IMR-90 (cell line): ENCODE measurements at regions not wholly inside any gene's neighbourhood (a gene's known extent, or its start where the extent isn't known, plus 50 kb on each side); places are given as distances from the start of the nearest gene placed in this dataset.

ENCODE experiments used
- ATAC-seq: fragments of 200-7000 bp; cut with Tn5 transposase; 2 replicates; pipeline ENCODE4 v1.9.1; 2020; ENCODE audit warnings: low read depth, mild to moderate bottlenecking, moderate library complexity
- BruUV-seq: library from RNA; stranded (reverse); fragments of 400-500 nt; replicated peaks from 2 replicates; lab custom pipeline; 2021; lab: Mats Ljungman, UMichigan
- CTCF ChIA-PET: fragments of 300-600 bp; formaldehyde crosslinking; extraction: SDS; loops from one replicate; lab custom pipeline; 2021; ENCODE audit warnings: antibody characterized with exemption; lab: Yijun Ruan, JAX
- POLR2A ChIA-PET: fragments of 300-600 bp; sonication (Branson Sonifier 250); formaldehyde crosslinking; loops from one replicate; lab custom pipeline; 2022; ENCODE audit warnings: antibody characterized with exemption; ENCODE audit not compliant: unreplicated experiment; lab: Charles Lee
- DNase-seq: peaks from one replicate; pipeline ENCODE4 v3.0.0; 2013
- H2AFZ ChIP-seq: replicated peaks from 2 replicates; pipeline ENCODE3; 2013; ENCODE audit warnings: low read length, mild to moderate bottlenecking; ENCODE audit not compliant: poor library complexity
- H2AK5ac ChIP-seq: 2 replicates; pipeline ENCODE4 v1.6.1; 2013; ENCODE audit warnings: low read depth, low read length, inconsistent platforms
- H2AK9ac ChIP-seq: replicated peaks from 2 replicates; pipeline ENCODE3; 2013; ENCODE audit warnings: mild to moderate bottlenecking, low read depth, low read length, moderate library complexity; ENCODE audit not compliant: poor library complexity
- H2BK120ac ChIP-seq: 2 replicates; pipeline ENCODE4 v1.6.1; 2013; ENCODE audit warnings: low read depth, low read length, inconsistent platforms
- H2BK15ac ChIP-seq: 3 replicates; pipeline ENCODE4 v1.6.1; 2013; ENCODE audit warnings: low read depth, low read length, inconsistent platforms
- H2BK20ac ChIP-seq: 2 replicates; pipeline ENCODE4 v1.6.1; 2013; ENCODE audit warnings: low read depth, mild to moderate bottlenecking, inconsistent platforms, low read length, moderate library complexity
- H2BK5ac ChIP-seq: 2 replicates; pipeline ENCODE4 v1.6.1; 2013; ENCODE audit warnings: mild to moderate bottlenecking, low read depth, low read length, inconsistent platforms; ENCODE audit not compliant: poor library complexity, severe bottlenecking
- H3K14ac ChIP-seq: replicated peaks from 2 replicates; pipeline ENCODE4 v1.6.1; 2013; ENCODE audit warnings: low read depth, low read length, inconsistent platforms
- H3K18ac ChIP-seq: 2 replicates; pipeline ENCODE4 v1.6.1; 2013; ENCODE audit warnings: low read depth, low read length, control low read depth
- H3K23ac ChIP-seq: 2 replicates; pipeline ENCODE4 v1.6.1; 2013; ENCODE audit warnings: low read depth, low read length, inconsistent platforms
- H3K27ac ChIP-seq: 2 replicates; pipeline ENCODE4 v1.5.1; 2013; ENCODE audit warnings: mild to moderate bottlenecking, control low read depth, low read length; ENCODE audit not compliant: insufficient read depth
- H3K27me3 ChIP-seq: 2 replicates; pipeline ENCODE4 v1.6.1; 2013; ENCODE audit warnings: low read length; ENCODE audit not compliant: control insufficient read depth, insufficient read depth
- H3K36me3 ChIP-seq: 2 replicates; pipeline ENCODE4 v1.6.1; 2013; ENCODE audit warnings: low read length, mixed read lengths; ENCODE audit not compliant: control insufficient read depth, insufficient read depth
- H3K4ac ChIP-seq: 2 replicates; pipeline ENCODE4 v1.6.1; 2013; ENCODE audit warnings: low read depth, low read length, inconsistent platforms
- H3K4me1 ChIP-seq: 2 replicates; pipeline ENCODE4 v1.6.1; 2013; ENCODE audit warnings: low read length, mixed read lengths; ENCODE audit not compliant: control insufficient read depth, insufficient read depth
- H3K4me2 ChIP-seq: 2 replicates; pipeline ENCODE4 v1.6.1; 2013; ENCODE audit warnings: low read depth, mild to moderate bottlenecking, control low read depth, low read length, moderate library complexity
- H3K4me3 ChIP-seq: 2 replicates; pipeline ENCODE4 v1.5.1; 2013; ENCODE audit warnings: low read depth, mild to moderate bottlenecking, control low read depth, low read length, moderate library complexity; ENCODE audit not compliant: insufficient read depth
- H3K56ac ChIP-seq: 2 replicates; pipeline ENCODE4 v1.6.1; 2013; ENCODE audit warnings: low read length, inconsistent platforms; ENCODE audit not compliant: insufficient read depth; ENCODE audit errors: extremely low read depth
- H3K79me1 ChIP-seq, 2 experiments: 2 replicates each; pipeline ENCODE4 v1.6.1; 2013; ENCODE audit warnings: low read length in 2 of 2, inconsistent platforms in 1 of 2, low read depth in 1 of 2
- H3K9ac ChIP-seq: 2 replicates; pipeline ENCODE4 v1.6.1; 2013; ENCODE audit warnings: low read depth, low read length, control low read depth
- H3K9me1 ChIP-seq: 2 replicates; pipeline ENCODE4 v1.6.1; 2013; ENCODE audit warnings: low read length, inconsistent platforms; ENCODE audit not compliant: insufficient read depth
- H3K9me3 ChIP-seq: 2 replicates; pipeline ENCODE4 v1.6.1; 2013; ENCODE audit warnings: low read length; ENCODE audit not compliant: control insufficient read depth, insufficient read depth
- H4K20me1 ChIP-seq: 2 replicates; pipeline ENCODE4 v1.6.1; 2013; ENCODE audit warnings: low read length, inconsistent platforms; ENCODE audit not compliant: insufficient read depth
- H4K5ac ChIP-seq: 2 replicates; pipeline ENCODE4 v1.6.1; 2013; ENCODE audit warnings: mild to moderate bottlenecking, low read depth, low read length, control low read depth
- H4K8ac ChIP-seq, 2 experiments: 2 replicates each; pipeline ENCODE4 v1.6.1; 2013; ENCODE audit warnings: low read depth in 2 of 2, low read length in 2 of 2, control low read depth in 1 of 2, inconsistent platforms in 1 of 2
- H4K91ac ChIP-seq: 2 replicates; pipeline ENCODE4 v1.6.1; 2013; ENCODE audit warnings: low read depth, low read length, inconsistent platforms; ENCODE audit not compliant: insufficient read depth
- CEBPB ChIP-seq: IDR thresholded peaks from 2 replicates; pipeline ENCODE4 v1.6.1; 2012; ENCODE audit warnings: low read depth, low read length, improper control_type of control experiment
- CHD1 ChIP-seq: IDR thresholded peaks from 2 replicates; pipeline ENCODE4 v1.6.1; 2012; ENCODE audit warnings: low read depth, low read length, improper control_type of control experiment
- CTCF ChIP-seq: conservative IDR thresholded peaks from 2 replicates; pipeline ENCODE4 v1.5.1; 2012; ENCODE audit warnings: mild to moderate bottlenecking, low read depth, low read length, improper control_type of control experiment
- POLR2A ChIP-seq: IDR thresholded peaks from 2 replicates; pipeline ENCODE4 v1.6.1; 2012; ENCODE audit warnings: mild to moderate bottlenecking, low read depth, low read length
- RFX5 ChIP-seq: IDR thresholded peaks from 2 replicates; pipeline ENCODE4 v1.8.0; 2012; ENCODE audit warnings: low read depth, mild to moderate bottlenecking, low read length, moderate library complexity
- WGBS, 2 experiments: methylation state at CpG; one replicate each; pipeline versions ENCODE4 v1.1.5 to v1.1.7; 2013; ENCODE audit warnings: missing lambda C conversion rate in 2 of 2; ENCODE audit not compliant: insufficient read length in 1 of 2; ENCODE audit errors: extremely low coverage in 2 of 2; 5-methylcytosine and 5-hydroxymethylcytosine counted together
- dilution Hi-C: fragments of 300-500 bp; cut with HindIII; formaldehyde crosslinking; loops from one replicate; pipeline ENCODE4 v1.14.3; 2018; ENCODE audit warnings: low sequenced_read_pairs; ENCODE audit not compliant: unreplicated experiment
- in situ Hi-C: fragments of 300-500 bp; cut with MboI; formaldehyde crosslinking; loops from 3 replicates; pipeline ENCODE4 v1.14.3; 2019; ENCODE audit warnings: low sequenced_read_pairs, inconsistent platforms, mixed read lengths
- intact Hi-C: fragments of 100-400 bp; cut with micrococcal nuclease; formaldehyde crosslinking; loops from 2 replicates; pipeline ENCODE4 v1.10.0; 2022
- TF ChIP-seq, protein P1 (sequence below): fragments of 150-350 bp; IDR thresholded peaks from 2 replicates; pipeline ENCODE4 v1.6.1; 2017; ENCODE audit warnings: mild to moderate bottlenecking, antibody characterized with exemption, low read length, low read depth

- Histone ChIP-seq H4K5ac (no peak overlapping the region), H3K9me1 (no peaks in the 10 kb centered on the region), H3K36me3 (no peaks in the 10 kb centered on the region), H3K79me1 (no peaks in the 10 kb centered on the region), H3K4ac (no peak overlapping the region), H3K14ac (no peak overlapping the region), H3K4me2 (no peak overlapping the region), H2BK20ac (no peak overlapping the region), H3K9ac (no peak overlapping the region), H2BK120ac (no peak overlapping the region), H2BK5ac (no peak overlapping the region), H3K27me3 (peaks cover 45% of the 10 kb centered on the region), H3K4me3 (no peak overlapping the region), H3K18ac (no peak overlapping the region), H2AK5ac (no peak overlapping the region), H2AFZ (no peak overlapping the region), H3K9me3 (peaks cover 2% of the 10 kb centered on the region; the same call in 1 of the 2 replicates), H2BK15ac (no peak overlapping the region), H3K27ac (no peak overlapping the region), H4K8ac (no peak overlapping the region), H4K20me1 (no peaks in the 10 kb centered on the region; the same call in 1 of the 2 replicates), H3K4me1 (no peaks in the 10 kb centered on the region), H4K91ac (no peak overlapping the region), H3K56ac (no peak overlapping the region), H2AK9ac (no peak overlapping the region), H3K23ac (no peak overlapping the region)
- TF ChIP-seq RFX5 (no peak), POLR2A (no peak), CEBPB (no peak), CHD1 (no peak), CTCF (no peak)
- TF ChIP-seq, protein P1, sequence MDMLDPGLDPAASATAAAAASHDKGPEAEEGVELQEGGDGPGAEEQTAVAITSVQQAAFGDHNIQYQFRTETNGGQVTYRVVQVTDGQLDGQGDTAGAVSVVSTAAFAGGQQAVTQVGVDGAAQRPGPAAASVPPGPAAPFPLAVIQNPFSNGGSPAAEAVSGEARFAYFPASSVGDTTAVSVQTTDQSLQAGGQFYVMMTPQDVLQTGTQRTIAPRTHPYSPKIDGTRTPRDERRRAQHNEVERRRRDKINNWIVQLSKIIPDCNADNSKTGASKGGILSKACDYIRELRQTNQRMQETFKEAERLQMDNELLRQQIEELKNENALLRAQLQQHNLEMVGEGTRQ: no peak
- intact Hi-C loops: no loop called here
- ChIA-PET CTCF (no interaction called here), POLR2A (no interaction called here)
- ATAC-seq (no peak), DNase-seq (no peak)
- no TSS peak for BruUV-seq
- in situ Hi-C loops: no loop called here
- WGBS, 2 experiments: 100% methylated on average over 1 of the region's 9 CpGs; no CpG with 5 or more reads in 1 of the 2 experiments
- dilution Hi-C loops: no loop called here
These were observed 138.3 kb downstream of the CDC5L start for GRCh38 chr6:44525761-44526351.
